NCI-H2029 treated with DMSO at 0.1 percent for 48 hours (cell line): ENCODE measurements at regions not wholly inside any gene's neighbourhood (a gene's known extent, or its start where the extent isn't known, plus 50 kb on each side); places are given as distances from the start of the nearest gene placed in this dataset.
"Not testable (repeated sequence)": the region's sequence is repeated elsewhere in the genome, so short reads cannot be mapped to it uniquely, and the experiment has no call there.

Experiments
- DNase-seq: peaks from one replicate; lab custom pipeline; 2025; lab: John Stamatoyannopoulos, UW

- no peak for DNase-seq
These were observed 293.9 kb upstream of the AMIGO2 start for GRCh38 chr12:47373554-47374150.

- DNase-seq = no peak
These were observed 290.7 kb upstream of the AMIGO2 start for GRCh38 chr12:47370421-47370820.

- no peak for DNase-seq
These were observed 289.3 kb upstream of the AMIGO2 start for GRCh38 chr12:47369085-47369484.

DNA sequence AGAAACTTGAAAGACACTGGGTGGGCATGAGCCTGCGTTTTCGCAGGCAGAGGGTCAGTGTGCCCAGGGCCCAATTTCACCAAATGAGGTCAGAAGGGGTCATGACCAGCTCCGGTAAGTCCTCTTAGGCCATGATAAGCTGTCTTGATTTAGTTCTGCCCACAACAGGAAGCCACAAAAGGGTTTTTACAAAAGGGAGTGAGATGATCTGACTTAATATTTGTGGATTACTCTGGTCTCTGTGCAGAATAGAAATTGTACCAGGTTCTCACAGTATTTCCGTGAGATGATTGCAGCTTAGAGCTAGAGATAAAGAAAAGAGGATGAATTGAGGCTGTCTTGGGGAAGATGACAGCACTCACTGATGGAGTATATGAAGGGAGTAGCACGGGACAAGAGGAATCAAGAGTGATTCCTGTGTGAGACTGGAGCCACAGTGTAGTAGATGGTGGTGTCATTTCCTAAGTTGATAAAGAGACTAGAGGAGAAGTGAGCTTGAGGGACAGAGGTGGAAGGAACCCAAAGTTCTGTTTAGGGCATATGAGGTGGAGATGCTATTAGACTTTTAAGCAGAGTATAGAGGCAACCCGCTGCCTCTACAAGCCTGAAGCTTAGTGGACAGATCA, 288.3 kb upstream of the AMIGO2 start:
- DNase-seq = no peak

DNA sequence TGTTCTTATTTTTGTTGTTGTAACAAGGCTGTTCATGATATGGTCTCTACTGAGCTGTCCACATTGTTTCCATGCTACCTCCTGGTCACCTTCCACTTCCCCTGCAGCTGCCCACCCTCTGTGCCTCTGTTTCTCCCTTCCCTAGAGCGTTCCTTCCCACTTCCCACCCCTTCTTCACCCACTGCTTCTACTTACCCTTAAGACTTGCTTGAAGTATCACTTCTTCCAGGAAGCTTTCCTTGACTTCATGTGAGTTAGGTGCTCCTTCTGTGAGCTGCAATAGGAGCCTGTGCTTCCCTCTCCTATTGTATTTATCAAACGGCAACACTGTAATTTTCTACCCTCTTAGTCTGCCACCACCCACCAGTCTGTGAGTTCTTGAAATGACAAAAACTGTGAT, 286.8 kb upstream of the AMIGO2 start:
- DNase-seq = no peak

- no peak for DNase-seq
These were observed 286.4 kb upstream of the AMIGO2 start for GRCh38 chr12:47366157-47366556.

DNA sequence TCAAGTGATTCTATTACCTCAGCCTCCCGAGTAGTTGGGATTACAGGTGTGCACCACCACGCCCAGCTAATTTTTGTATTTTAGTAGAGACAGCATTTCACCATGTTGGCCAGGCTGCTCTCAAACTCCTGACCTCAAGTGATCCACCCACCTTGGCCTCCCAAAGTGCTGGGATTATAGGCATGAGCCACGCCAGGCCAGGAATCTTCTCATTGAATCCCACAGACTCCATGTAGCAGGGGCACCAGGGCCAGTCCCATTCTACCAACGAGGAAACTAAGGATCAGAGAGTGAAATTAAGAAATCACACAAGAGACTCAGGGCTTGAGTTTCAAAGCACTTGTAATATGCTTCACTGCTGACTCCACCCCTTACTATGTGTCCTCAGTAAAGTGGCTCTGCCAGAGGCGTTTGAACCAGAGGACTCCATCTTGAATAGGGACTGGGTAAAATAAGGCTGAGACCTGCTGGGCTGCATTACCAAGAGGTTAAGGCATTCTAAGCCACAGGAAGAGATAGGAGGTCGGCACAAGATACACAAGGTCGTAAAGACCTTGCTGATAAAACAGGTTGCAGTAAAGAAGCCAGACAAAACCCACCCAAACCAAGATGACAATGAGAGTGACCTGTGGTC, 285.8 kb upstream of the AMIGO2 start:
- DNase-seq = not testable (repeated sequence)

GRCh38 chr12:47364261-47364660, 284.5 kb upstream of the AMIGO2 start:
- DNase-seq = no peak

DNA sequence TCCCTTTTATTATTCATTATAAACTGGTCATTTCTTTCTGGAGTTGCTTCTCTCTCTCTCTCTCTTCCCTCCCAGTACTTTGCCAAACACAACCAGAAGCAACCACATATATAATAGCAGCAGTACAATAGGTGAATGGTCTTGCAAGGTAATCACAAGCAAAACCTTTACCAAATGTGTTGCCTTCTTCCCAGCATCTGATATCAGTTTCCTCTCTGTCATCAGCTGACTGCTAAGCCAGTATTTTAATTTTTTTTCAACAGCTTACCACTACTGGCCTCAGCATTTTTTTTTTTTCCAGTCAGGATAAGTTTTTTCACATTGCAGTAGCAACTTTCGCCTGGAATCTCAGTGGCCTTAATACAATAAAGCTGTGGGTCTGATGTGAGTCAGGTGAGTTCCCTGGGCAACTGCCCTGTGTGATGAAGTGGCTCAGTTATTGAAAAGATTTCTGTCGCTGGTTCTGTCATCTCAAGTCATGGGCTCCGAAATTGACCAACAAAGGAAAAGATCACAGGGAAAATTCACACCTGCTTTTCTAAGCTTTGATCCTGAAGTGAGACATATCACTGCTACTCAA, 282.5 kb upstream of the AMIGO2 start:
- DNase-seq = no peak

DNA sequence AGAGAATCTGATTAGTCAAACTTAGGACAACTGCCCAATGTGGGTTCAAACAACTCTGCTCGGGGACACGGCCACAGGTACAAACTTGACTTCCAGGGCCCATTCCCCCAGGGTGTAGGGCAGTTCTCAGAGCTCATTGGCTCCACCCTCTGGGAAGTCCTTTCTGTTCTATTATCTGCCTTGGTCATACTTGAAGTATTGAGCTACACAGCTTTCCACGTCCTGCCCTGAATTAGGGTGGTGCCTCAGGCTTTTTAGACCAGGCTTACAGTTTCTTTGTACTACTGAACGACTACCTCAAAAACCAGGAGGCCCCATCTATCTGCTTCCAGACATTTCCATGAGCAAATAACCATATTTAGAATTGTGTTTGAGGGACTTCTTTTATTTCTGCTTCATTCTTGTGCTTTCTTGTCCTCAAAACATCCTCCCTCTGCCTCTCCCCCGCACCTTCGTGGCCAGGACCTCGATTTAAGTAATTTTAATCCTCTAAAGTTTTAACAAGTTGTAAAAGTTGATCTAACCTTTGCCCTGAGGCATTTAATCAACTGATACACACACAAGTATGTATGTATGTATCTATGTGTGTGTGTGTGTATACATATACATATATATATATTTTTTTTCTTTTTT, 281.7 kb upstream of the AMIGO2 start:
- no peak for DNase-seq

GRCh38 chr12:47360771-47361388, 281.1 kb upstream of the AMIGO2 start:
- no peak for DNase-seq

DNA sequence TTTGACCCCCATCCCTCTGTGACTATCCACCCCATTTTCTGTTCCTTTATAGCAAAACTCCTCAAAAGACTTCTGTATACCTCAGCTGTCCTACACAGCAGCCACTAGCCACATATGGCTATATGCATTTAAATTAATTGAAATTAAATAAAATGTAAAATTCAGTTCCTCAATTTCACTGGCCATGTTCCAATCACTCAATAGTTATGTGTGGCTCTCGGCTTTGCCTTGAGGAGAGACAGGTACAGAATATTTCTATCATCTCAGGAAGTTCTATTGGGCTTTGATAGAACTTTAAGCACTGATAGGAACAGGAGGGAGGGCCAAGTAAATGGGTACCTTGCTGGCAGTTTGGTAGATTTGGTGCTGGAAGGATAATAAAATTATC, 280.3 kb upstream of the AMIGO2 start:
- DNase-seq = no peak

DNA sequence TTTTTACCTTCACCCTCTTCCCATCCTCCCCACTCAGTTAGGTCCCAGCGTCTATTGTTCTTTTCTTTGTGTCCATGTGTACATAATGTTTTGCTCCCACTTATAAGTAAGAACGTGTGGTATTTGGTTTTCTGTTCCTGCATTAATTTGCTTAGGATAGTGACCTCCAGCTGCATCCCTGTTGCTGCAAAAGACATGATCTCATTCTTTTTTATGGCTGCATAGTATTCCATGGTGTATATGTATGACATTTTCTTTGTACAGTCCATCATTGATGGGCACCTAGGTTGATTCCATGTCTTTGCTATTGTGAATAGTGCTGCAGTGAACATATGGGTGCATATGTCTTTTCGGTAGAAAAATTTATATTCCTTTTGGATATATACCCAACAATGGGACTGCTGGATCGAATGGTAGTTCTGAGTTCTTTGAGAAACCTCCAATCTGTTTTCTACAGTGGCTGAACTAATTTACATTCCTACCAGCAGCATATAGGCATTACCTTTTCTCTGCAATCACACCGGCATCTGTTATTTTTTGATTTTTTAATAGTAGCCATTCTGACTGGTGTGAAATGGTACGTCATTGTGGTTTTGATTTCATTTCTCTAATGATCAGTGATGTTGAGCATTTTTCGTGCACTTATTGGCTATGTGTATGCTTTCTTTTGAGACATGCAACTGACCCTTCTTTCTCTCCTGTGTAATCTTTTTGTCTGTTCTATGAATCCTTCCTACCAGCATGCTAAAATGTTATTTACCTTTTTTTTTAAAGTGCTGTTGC, 279.7 kb upstream of the AMIGO2 start:
- no peak for DNase-seq

DNA sequence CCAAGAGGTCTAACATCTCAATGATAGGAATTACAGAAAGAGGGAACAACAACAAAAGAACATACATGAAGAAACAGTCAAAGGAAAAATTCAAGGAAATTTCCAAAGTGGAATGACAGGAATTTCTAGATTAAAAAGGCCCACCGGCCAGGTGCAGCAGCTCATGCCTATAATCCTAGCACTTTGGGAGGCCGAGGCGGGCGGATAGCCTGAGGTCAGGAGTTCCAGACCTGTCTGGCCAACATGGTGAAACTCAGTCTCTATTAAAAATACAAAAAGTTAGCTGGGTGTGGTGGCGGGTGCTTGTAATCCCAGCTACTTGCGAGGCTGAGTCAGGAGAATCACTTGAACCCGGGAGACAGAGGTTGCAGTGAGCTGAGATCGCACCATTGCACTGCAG, 277.2 kb upstream of the AMIGO2 start:
- not testable (repeated sequence) for DNase-seq

- DNase-seq = no peak
These were observed 276.5 kb upstream of the AMIGO2 start for GRCh38 chr12:47356129-47356700.

- no peak for DNase-seq
These were observed 273.7 kb upstream of the AMIGO2 start for GRCh38 chr12:47353508-47353907.

DNA sequence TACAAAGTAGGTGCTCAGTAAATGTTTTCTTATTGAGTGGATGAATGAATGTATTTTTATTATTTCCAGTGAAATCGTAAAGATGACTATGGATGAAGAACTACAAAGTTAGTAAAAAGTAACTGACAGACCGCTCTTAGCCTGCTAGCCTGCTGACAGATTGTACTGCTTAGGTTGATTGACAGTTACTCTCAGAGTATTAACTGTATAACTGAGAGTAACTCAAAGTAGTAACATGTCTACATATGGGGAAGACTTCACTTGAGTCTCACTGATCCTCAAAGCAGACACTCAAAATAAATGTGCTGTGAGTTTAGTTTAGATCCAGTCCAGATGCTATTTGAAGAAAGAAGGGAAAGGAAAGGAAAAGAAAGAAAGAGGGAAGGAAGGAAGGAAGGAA, 272.3 kb upstream of the AMIGO2 start:
- DNase-seq = no peak

DNA sequence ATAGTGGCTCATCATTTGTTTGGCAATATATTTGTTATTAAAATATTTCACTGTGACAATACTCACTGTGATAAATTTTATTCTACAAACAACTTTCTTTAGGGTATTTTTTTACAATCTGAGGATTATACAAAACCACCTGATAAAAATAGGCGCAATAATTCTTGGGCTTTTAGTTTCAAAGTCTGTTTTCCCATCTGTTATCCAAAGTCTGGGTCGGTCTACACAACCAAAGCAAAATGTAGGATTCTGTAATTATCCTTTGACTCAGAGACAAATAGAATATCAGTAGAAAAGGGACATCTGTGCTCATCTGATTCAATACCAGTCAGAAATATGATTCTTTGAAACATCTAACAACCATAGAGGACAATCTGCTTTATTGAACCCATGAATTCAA, 271.8 kb upstream of the AMIGO2 start:
- DNase-seq = no peak

GRCh38 chr12:47350062-47350408, 270.3 kb upstream of the AMIGO2 start:
- no peak for DNase-seq

- no peak for DNase-seq
These were observed 269.6 kb upstream of the AMIGO2 start for GRCh38 chr12:47349137-47350061.
